ENCODE measurements at regions not wholly inside any gene's neighbourhood (a gene's known extent, or its start where the extent isn't known, plus 50 kb on each side); places are given as distances from the start of the nearest gene placed in this dataset.

- DNase-seq = no peak
These were observed 81.8 kb upstream of the EGLN3 start for GRCh38 chr14:34032720-34033119.

GRCh38 chr14:34030864-34031263 is 80.0 kb upstream of the EGLN3 start:
- peak; percentile 73 for DNase-seq

GRCh38 chr14:34029921-34030334 is 79.1 kb upstream of the EGLN3 start:
- DNase-seq = no peak

- DNase-seq = no peak
These were observed 77.2 kb upstream of the EGLN3 start for GRCh38 chr14:34027990-34028495.

GRCh38 chr14:34027130-34027989 is 76.5 kb upstream of the EGLN3 start:
- DNase-seq = no peak

GRCh38 chr14:34025325-34026017 is 74.6 kb upstream of the EGLN3 start:
- DNase-seq = no peak

GRCh38 chr14:34024768-34025144 is 73.9 kb upstream of the EGLN3 start:
- DNase-seq = no peak

GRCh38 chr14:34023824-34024767 is 73.2 kb upstream of the EGLN3 start:
- DNase-seq = no peak

GRCh38 chr14:34021096-34021495 is 70.2 kb upstream of the EGLN3 start:
- no peak for DNase-seq

- peak; percentile 5 for DNase-seq
These were observed 69.1 kb upstream of the EGLN3 start for GRCh38 chr14:34020014-34020413.

- no peak for DNase-seq
These were observed 67.8 kb upstream of the EGLN3 start for GRCh38 chr14:34018564-34019244.

GRCh38 chr14:34018125-34018524 is 67.3 kb upstream of the EGLN3 start:
- no peak for DNase-seq

GRCh38 chr14:34015383-34015782 is 64.5 kb upstream of the EGLN3 start:
- no peak for DNase-seq

GRCh38 chr14:34014936-34015335 is 64.1 kb upstream of the EGLN3 start:
- DNase-seq = peak; percentile 65

- DNase-seq = no peak
These were observed 62.8 kb upstream of the EGLN3 start for GRCh38 chr14:34013721-34014060.

GRCh38 chr14:34012978-34013720 is 62.3 kb upstream of the EGLN3 start:
- DNase-seq = no peak

GRCh38 chr14:34012369-34012768 is 61.5 kb upstream of the EGLN3 start:
- no peak for DNase-seq

GRCh38 chr14:34009956-34010355 is 59.1 kb upstream of the EGLN3 start:
- no peak for DNase-seq

GRCh38 chr14:34007902-34008301 is 57.0 kb upstream of the EGLN3 start:
- no peak for DNase-seq

- no peak for DNase-seq
These were observed 55.0 kb upstream of the EGLN3 start for GRCh38 chr14:34005901-34006300.

- no peak for DNase-seq
These were observed 54.0 kb upstream of the EGLN3 start for GRCh38 chr14:34004881-34005280.

- no peak for DNase-seq
These were observed 52.8 kb upstream of the EGLN3 start for GRCh38 chr14:34003691-34004090.

Data from NCI-H2171 (cell line).